ENCODE measurements at regions not wholly inside any gene's neighbourhood (a gene's known extent, or its start where the extent isn't known, plus 50 kb on each side); places are given as distances from the start of the nearest gene placed in this dataset.
"Not testable (repeated sequence)": the region's sequence is repeated elsewhere in the genome, so short reads cannot be mapped to it uniquely, and the experiment has no call there.

DNA sequence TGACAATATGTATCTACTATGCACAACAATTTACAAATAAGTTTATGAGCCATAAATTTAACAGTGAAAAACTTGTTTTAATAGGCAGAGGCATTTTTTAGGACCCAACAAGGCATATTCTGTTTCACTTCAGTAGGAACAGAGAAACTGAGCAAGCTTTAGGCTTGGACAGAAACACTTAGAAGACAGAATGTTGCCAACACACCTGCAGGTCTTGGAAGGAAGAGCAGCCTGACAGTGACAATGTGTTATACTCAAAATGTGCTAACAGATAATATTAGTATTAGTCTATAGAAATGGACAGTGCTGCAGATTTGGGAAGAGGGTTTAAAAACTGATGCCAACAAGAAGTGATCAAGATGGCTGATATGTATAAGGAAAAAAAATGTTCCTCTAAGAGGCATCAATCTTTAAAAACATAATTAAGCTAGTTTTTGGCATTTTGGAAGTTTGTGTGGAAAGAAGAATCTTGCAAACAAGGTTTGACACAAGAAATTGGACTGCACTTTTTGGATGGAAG, 297.1 kb upstream of the FSIP2 start:
- Mint-ChIP-seq H3K27ac (no peak overlapping the region), H3K4me3 (no peak overlapping the region), H3K27me3 (no peaks in the 10 kb centered on the region), H3K9me3 (peaks cover 2% of the 10 kb centered on the region), H3K4me1 (no peaks in the 10 kb centered on the region), H3K36me3 (no peaks in the 10 kb centered on the region)

DNA sequence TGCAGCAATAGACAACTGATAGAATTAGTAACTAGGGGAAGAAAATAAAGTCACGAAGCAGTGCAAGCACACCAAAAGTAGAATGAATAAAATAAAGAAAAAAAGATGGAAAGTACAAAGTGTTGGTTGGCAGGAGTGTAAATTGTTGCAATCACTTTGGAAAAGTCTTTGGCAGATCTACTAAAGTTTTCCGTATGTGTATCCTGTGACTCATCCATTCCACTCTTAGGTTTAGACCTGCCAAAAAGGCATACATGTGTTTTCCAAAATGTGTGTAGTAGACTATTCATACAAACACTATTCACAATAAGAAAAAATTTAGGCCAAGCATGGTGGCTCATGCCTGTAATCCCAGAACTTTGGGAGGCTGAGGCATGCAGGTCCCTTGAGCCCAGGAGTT, 282.1 kb upstream of the FSIP2 start:
- no peak overlapping the region for H3K27ac Mint-ChIP-seq
- H3K4me3 Mint-ChIP-seq = no peak overlapping the region
- H3K9me3 Mint-ChIP-seq = peaks cover 8% of the 10 kb centered on the region
- no peaks in the 10 kb centered on the region for H3K4me1 Mint-ChIP-seq
- H3K36me3 Mint-ChIP-seq = no peaks in the 10 kb centered on the region
- no peaks in the 10 kb centered on the region for H3K27me3 Mint-ChIP-seq

- Mint-ChIP-seq H3K36me3 (no peaks in the 10 kb centered on the region), H3K27me3 (no peaks in the 10 kb centered on the region), H3K4me1 (no peaks in the 10 kb centered on the region), H3K9me3 (peaks cover 12% of the 10 kb centered on the region), H3K27ac (no peak overlapping the region), H3K4me3 (no peak overlapping the region)
Observed at GRCh38 chr2:185463481-185463880, 275.1 kb upstream of the FSIP2 start.

GRCh38 chr2:185466915-185467314, 271.7 kb upstream of the FSIP2 start:
- H3K9me3 Mint-ChIP-seq = peaks cover 12% of the 10 kb centered on the region
- H3K4me3 Mint-ChIP-seq = no peak overlapping the region
- H3K27me3 Mint-ChIP-seq = no peaks in the 10 kb centered on the region
- H3K36me3 Mint-ChIP-seq = no peaks in the 10 kb centered on the region
- no peaks in the 10 kb centered on the region for H3K4me1 Mint-ChIP-seq
- H3K27ac Mint-ChIP-seq = no peak overlapping the region

GRCh38 chr2:185471441-185471840, 267.2 kb upstream of the FSIP2 start:
- H3K27me3 Mint-ChIP-seq = no peaks in the 10 kb centered on the region
- H3K27ac Mint-ChIP-seq = no peak overlapping the region
- H3K9me3 Mint-ChIP-seq = no peaks in the 10 kb centered on the region
- no peak overlapping the region for H3K4me3 Mint-ChIP-seq
- no peaks in the 10 kb centered on the region for H3K36me3 Mint-ChIP-seq
- H3K4me1 Mint-ChIP-seq = no peaks in the 10 kb centered on the region

DNA sequence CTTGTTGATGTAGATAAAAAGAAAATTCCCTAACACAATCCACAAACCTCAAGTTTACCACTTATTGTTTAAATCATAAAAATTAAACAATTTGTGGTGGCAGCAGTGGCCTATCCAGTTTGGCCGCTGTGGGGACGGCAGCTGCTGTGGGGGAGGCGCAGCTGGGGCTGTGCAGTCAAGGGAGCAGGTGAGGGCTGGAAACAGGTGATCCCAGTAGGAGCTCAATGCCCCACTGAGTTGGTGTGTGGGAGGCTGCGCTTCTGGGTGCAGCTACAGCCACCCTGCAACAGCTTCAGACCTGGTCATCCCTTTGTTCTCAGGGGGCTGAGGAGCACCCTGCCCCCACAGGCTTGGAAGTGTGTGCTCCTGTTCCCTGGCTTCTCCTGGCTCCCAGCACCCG, 266.0 kb upstream of the FSIP2 start:
- H3K4me1 Mint-ChIP-seq = no peaks in the 10 kb centered on the region
- H3K9me3 Mint-ChIP-seq = no peaks in the 10 kb centered on the region
- no peaks in the 10 kb centered on the region for H3K27me3 Mint-ChIP-seq
- no peak overlapping the region for H3K4me3 Mint-ChIP-seq
- no peaks in the 10 kb centered on the region for H3K36me3 Mint-ChIP-seq
- H3K27ac Mint-ChIP-seq = no peak overlapping the region

DNA sequence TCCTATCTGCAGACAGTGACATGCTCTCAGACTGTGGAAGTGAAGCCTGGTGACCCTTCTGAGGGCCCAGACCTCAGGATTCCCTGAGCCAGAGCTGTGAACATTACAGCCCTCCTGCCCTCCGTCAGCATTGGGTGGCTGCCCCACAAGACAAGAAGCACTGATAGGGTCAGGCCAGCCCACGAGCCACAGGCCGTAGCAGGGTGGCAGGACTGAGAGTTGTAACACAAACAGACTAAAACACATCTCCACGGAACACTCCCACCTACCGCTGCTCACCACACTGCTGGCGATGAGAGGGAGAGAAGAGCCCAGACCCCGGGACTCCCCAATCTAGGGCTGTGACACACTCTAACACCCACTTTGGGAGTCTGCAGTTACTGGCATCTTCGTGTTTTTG, 264.8 kb upstream of the FSIP2 start:
- no peaks in the 10 kb centered on the region for H3K27me3 Mint-ChIP-seq
- H3K36me3 Mint-ChIP-seq = no peaks in the 10 kb centered on the region
- no peak overlapping the region for H3K27ac Mint-ChIP-seq
- H3K4me3 Mint-ChIP-seq = no peak overlapping the region
- no peaks in the 10 kb centered on the region for H3K9me3 Mint-ChIP-seq
- H3K4me1 Mint-ChIP-seq = no peaks in the 10 kb centered on the region

- H3K4me1 Mint-ChIP-seq = no peaks in the 10 kb centered on the region
- no peaks in the 10 kb centered on the region for H3K27me3 Mint-ChIP-seq
- H3K9me3 Mint-ChIP-seq = no peaks in the 10 kb centered on the region
- no peak overlapping the region for H3K27ac Mint-ChIP-seq
- H3K36me3 Mint-ChIP-seq = no peaks in the 10 kb centered on the region
- H3K4me3 Mint-ChIP-seq = no peak overlapping the region
Observed at GRCh38 chr2:185475914-185476313, 262.7 kb upstream of the FSIP2 start.

DNA sequence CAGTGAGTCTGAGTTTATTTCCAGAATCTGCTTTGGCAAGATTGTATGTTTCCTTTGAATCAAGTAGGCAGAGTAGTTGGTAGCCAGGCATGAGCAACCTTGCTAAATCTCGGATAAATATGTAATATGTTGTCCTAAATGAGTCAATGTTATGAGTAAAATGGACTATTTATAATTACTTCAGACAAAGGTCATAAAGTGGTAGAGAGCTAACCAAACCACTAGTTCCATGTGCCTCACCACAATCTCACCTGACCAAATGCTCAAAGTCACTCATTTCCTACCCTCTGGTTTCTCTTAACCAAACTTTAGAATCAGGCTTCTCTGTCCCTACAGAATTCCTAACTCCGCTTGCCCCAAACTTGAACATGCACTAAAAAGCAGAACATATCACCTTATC, 261.2 kb upstream of the FSIP2 start:
- Mint-ChIP-seq H3K27ac (no peak overlapping the region), H3K36me3 (no peaks in the 10 kb centered on the region), H3K4me3 (no peak overlapping the region), H3K4me1 (no peaks in the 10 kb centered on the region), H3K27me3 (no peaks in the 10 kb centered on the region), H3K9me3 (no peaks in the 10 kb centered on the region)

DNA sequence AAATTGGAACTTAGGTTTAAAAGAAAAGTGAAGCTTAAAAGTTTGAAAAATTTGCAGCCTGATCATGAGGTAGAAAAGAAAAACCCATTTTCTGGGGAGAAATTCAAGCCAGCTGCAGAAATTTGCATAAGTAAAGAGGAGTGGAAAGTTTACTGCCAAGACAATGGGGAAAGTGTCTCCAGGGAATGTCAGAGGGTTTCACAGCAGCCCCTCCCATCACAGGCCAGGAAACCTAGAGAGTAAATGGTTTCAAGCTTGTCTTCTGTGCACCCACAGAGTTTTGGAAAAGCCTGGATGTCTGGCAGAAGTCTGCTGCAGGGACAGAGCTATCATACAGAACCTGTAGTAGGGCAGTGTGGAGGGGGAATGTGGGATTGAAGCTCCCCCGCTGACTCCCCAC, 254.0 kb upstream of the FSIP2 start:
- no peak overlapping the region for H3K4me3 Mint-ChIP-seq

DNA sequence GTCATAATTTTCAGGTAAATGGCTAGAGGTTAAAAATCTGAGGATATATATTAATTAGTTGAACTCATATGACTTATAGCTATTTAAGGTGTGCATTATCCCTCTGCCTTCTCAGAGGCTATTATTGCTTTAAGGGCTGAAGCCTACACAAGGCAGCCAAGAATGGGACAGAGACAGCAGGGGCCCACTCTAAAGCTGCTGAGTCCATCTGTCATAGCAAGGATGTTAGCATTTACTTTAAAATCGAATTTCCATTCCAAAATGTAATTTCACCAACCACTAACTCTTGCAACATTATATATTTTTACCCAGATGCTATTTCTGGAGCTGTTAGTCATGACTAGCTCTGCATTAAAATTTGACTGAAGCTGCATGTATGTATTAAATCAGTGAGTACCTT, 236.3 kb upstream of the FSIP2 start:
- no peaks in the 10 kb centered on the region for H3K27me3 Mint-ChIP-seq

More for the DNA sequence above, 254.0 kb upstream of the FSIP2 start:
- Mint-ChIP-seq H3K9me3 (peaks cover 7% of the 10 kb centered on the region), H3K27me3 (no peaks in the 10 kb centered on the region), H3K36me3 (no peaks in the 10 kb centered on the region), H3K27ac (no peak overlapping the region), H3K4me1 (no peaks in the 10 kb centered on the region)

DNA sequence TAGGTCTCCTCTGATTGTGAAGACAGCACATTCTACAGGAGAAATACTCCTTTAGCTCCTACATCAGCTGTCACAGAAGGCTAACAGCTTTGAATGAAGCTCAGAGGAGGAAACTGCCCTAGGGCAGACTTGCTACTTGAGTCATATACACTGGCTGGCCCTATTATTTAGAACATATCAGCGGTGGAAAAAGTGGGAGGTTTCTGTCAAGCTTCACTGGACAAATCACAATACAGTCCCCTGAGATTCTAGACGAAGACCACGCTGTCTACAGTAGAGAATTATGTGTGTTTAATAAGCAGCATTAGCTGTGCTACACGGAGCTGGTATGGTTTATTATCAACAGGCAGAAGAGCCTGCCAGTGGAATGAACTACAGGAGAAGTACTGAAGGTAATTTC, 230.9 kb upstream of the FSIP2 start:
- H3K27me3 Mint-ChIP-seq = no peaks in the 10 kb centered on the region
- H3K36me3 Mint-ChIP-seq = no peaks in the 10 kb centered on the region
- H3K4me1 Mint-ChIP-seq = no peaks in the 10 kb centered on the region
- H3K4me3 Mint-ChIP-seq = no peak overlapping the region
- H3K9me3 Mint-ChIP-seq = peaks cover 16% of the 10 kb centered on the region
- no peak overlapping the region for H3K27ac Mint-ChIP-seq

More for the DNA sequence above, 236.3 kb upstream of the FSIP2 start:
- Mint-ChIP-seq H3K36me3 (no peaks in the 10 kb centered on the region), H3K4me1 (no peaks in the 10 kb centered on the region), H3K9me3 (no peaks in the 10 kb centered on the region), H3K27ac (no peak overlapping the region), H3K4me3 (no peak overlapping the region)

- Mint-ChIP-seq H3K9me3 (peaks cover 24% of the 10 kb centered on the region), H3K27me3 (no peaks in the 10 kb centered on the region), H3K36me3 (no peaks in the 10 kb centered on the region)
Observed at GRCh38 chr2:185510060-185510459, 228.5 kb upstream of the FSIP2 start.

DNA sequence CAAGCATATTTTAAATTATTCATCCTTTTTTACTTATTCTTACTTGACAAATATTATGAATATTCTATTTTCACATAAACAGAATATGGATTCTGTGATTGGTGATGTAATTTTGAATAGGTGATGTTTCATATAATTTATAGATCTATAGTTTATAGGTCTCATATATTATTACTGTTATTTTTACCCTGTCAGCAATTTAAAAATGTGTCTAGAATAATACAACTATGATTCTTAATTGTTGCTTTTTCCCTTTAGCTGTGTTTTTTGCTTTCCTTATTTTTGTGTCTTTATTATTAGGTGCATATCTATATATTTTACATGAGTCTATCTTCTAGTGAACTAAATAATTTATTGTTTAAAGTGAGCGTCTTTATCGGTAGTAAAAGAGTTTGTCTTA, 226.7 kb upstream of the FSIP2 start:
- Mint-ChIP-seq H3K27me3 (no peaks in the 10 kb centered on the region), H3K4me1 (no peaks in the 10 kb centered on the region), H3K9me3 (peaks cover 40% of the 10 kb centered on the region), H3K27ac (no peak overlapping the region), H3K36me3 (peaks cover 1% of the 10 kb centered on the region), H3K4me3 (no peak overlapping the region)

More at GRCh38 chr2:185510060-185510459, 228.5 kb upstream of the FSIP2 start:
- Mint-ChIP-seq H3K4me1 (no peaks in the 10 kb centered on the region), H3K4me3 (no peak overlapping the region), H3K27ac (no peak overlapping the region)

- no peaks in the 10 kb centered on the region for H3K27me3 Mint-ChIP-seq
- H3K27ac Mint-ChIP-seq = no peak overlapping the region
- no peaks in the 10 kb centered on the region for H3K36me3 Mint-ChIP-seq
- H3K4me1 Mint-ChIP-seq = no peaks in the 10 kb centered on the region
- peaks cover 14% of the 10 kb centered on the region for H3K9me3 Mint-ChIP-seq
- H3K4me3 Mint-ChIP-seq = no peak overlapping the region
Observed at GRCh38 chr2:185522472-185522871, 216.1 kb upstream of the FSIP2 start.

DNA sequence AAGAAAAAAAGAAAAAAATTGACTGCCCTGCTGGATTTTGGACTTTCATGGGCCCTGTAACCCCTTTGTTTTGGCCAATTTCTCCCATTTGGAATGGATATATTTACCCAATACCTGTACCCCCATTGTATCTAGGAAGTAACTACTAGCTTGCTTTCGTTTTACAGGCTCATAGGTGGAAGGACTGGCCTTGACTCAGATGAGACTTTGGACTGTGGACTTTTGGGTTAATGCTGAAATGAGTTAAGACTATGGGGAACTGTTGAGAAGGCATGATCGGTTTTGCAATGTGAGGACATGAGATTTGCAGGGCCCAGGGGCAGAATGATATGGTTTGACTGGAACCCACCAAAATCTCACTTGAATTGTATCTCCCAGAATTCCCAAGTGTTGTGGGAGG, 214.4 kb upstream of the FSIP2 start:
- H3K4me1 Mint-ChIP-seq, H3K27ac Mint-ChIP-seq, H3K4me3 Mint-ChIP-seq, H3K36me3 Mint-ChIP-seq, H3K27me3 Mint-ChIP-seq: not testable (repeated sequence)
- peaks cover 18% of the 10 kb centered on the region for H3K9me3 Mint-ChIP-seq

DNA sequence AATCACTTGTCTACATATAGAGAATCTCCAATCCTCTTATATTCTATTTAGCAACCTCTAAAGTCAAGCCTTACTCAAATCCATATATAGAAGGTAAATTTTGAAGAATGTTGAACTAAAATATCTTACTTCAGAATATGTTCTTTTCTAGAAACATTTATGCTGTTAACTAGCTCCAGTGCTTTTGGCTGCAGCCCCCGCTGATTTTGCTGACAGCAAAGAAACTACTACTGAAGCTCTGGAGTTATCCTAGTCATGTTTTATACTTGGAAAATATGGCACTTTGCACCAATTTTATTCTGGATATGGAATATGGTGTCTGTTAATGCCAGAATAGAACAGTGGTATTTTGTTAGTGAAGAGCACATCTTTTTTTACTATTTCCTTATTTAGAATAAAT, 212.4 kb upstream of the FSIP2 start:
- no peaks in the 10 kb centered on the region for H3K27me3 Mint-ChIP-seq
- peaks cover 16% of the 10 kb centered on the region for H3K9me3 Mint-ChIP-seq
- H3K27ac Mint-ChIP-seq = no peak overlapping the region
- no peaks in the 10 kb centered on the region for H3K4me1 Mint-ChIP-seq
- no peaks in the 10 kb centered on the region for H3K36me3 Mint-ChIP-seq
- no peak overlapping the region for H3K4me3 Mint-ChIP-seq
